Brain pericyte (primary cell): ENCODE measurements at regions not wholly inside any gene's neighbourhood (a gene's known extent, or its start where the extent isn't known, plus 50 kb on each side); places are given as distances from the start of the nearest gene placed in this dataset.

Experiments
- DNase-seq: peaks from one replicate; pipeline ENCODE4 v3.0.0-alpha.2; 2012; ENCODE audit warnings: low read depth, low spot score

GRCh38 chr3:16808393-16809107, 76.2 kb upstream of the PLCL2 start:
- no peak for DNase-seq

GRCh38 chr3:16809482-16809881, 75.3 kb upstream of the PLCL2 start:
- no peak for DNase-seq

- no peak for DNase-seq
Measured at GRCh38 chr3:16809993-16810392, 74.8 kb upstream of the PLCL2 start.

- no peak for DNase-seq
Measured at GRCh38 chr3:16810593-16811367, 74.0 kb upstream of the PLCL2 start.

GRCh38 chr3:16811950-16812349, 72.8 kb upstream of the PLCL2 start:
- DNase-seq = no peak

GRCh38 chr3:16813336-16813735, 71.4 kb upstream of the PLCL2 start:
- DNase-seq = no peak

- DNase-seq = no peak
Measured at GRCh38 chr3:16816048-16816780, 68.5 kb upstream of the PLCL2 start.

GRCh38 chr3:16817197-16817596, 67.6 kb upstream of the PLCL2 start:
- DNase-seq = no peak

GRCh38 chr3:16818194-16818593, 66.6 kb upstream of the PLCL2 start:
- no peak for DNase-seq

GRCh38 chr3:16818945-16819344, 65.8 kb upstream of the PLCL2 start:
- DNase-seq = no peak

- DNase-seq = no peak
Measured at GRCh38 chr3:16820485-16820884, 64.3 kb upstream of the PLCL2 start.

- DNase-seq = no peak
Measured at GRCh38 chr3:16821053-16821452, 63.7 kb upstream of the PLCL2 start.

- no peak for DNase-seq
Measured at GRCh38 chr3:16824081-16824696, 60.6 kb upstream of the PLCL2 start.

- DNase-seq = no peak
Measured at GRCh38 chr3:16825617-16826204, 59.0 kb upstream of the PLCL2 start.

- DNase-seq = no peak
Measured at GRCh38 chr3:16828815-16829214, 55.9 kb upstream of the PLCL2 start.

- DNase-seq = no peak
Measured at GRCh38 chr3:16831846-16832245, 52.9 kb upstream of the PLCL2 start.

GRCh38 chr3:16834214-16834613, 50.5 kb upstream of the PLCL2 start:
- DNase-seq = no peak

GRCh38 chr3:16834753-16835152, 50.0 kb upstream of the PLCL2 start:
- no peak for DNase-seq
